ENCODE measurements at regions not wholly inside any gene's neighbourhood (a gene's known extent, or its start where the extent isn't known, plus 50 kb on each side); places are given as distances from the start of the nearest gene placed in this dataset.

- H3K36me3 ChIP-seq (ENCODE audit: control insufficient read depth in 1 of 2, insufficient read depth in 2 of 2, low read length in 2 of 2), result no peaks in the 10 kb centered on the region
- no peak overlapping the region for H3K14ac ChIP-seq (ENCODE audit: low read length)
- H3K9me3 ChIP-seq (ENCODE audit: insufficient read depth, low read depth, low read length), result no peaks in the 10 kb centered on the region
- H3K4me2 ChIP-seq (ENCODE audit: low read length), result no peak overlapping the region
- no peak overlapping the region for H3K4me3 ChIP-seq (ENCODE audit: low read depth, low read length)
- H4K91ac ChIP-seq (ENCODE audit: low read depth, low read length), result no peak overlapping the region
- H3K79me2 ChIP-seq (ENCODE audit: control insufficient read depth, insufficient read depth, low read length, poor library complexity), result no peaks in the 10 kb centered on the region
- H2BK5ac ChIP-seq (ENCODE audit: low read depth, low read length, poor library complexity), result no peak overlapping the region
- no peak overlapping the region for H3K23ac ChIP-seq (ENCODE audit: low read length)
- H4K12ac ChIP-seq (ENCODE audit: low read depth, low read length), result no peak overlapping the region
- no peak overlapping the region for H3K18ac ChIP-seq (ENCODE audit: low read length)
- WGBS (ENCODE audit: extremely low coverage, insufficient coverage, insufficient read length), result no CpG with 5 or more reads among the region's 2 CpGs
- H3K4ac ChIP-seq (ENCODE audit: low read depth, low read length), result no peak overlapping the region
- no peak overlapping the region for H4K8ac ChIP-seq (ENCODE audit: low read depth, low read length)
- H3K9ac ChIP-seq (ENCODE audit: low read length), result no peak overlapping the region
- no peak overlapping the region for H2AK5ac ChIP-seq (ENCODE audit: low read length)
- no peaks in the 10 kb centered on the region for H3K27me3 ChIP-seq (ENCODE audit: insufficient read depth, low read length)
- H2AFZ ChIP-seq (ENCODE audit: insufficient read depth, low read length, poor library complexity), result no peak overlapping the region
- H3K79me1 ChIP-seq (ENCODE audit: low read length), result no peaks in the 10 kb centered on the region
- no peak overlapping the region for H3K27ac ChIP-seq (ENCODE audit: low read depth, low read length)
- no peak for DNase-seq
- no peak overlapping the region for H2BK12ac ChIP-seq (ENCODE audit: low read length)
- no peaks in the 10 kb centered on the region for H3K4me1 ChIP-seq (ENCODE audit: control insufficient read depth in 1 of 2, insufficient read depth in 2 of 2, low read length in 2 of 2)
- no peak overlapping the region for H2BK120ac ChIP-seq (ENCODE audit: insufficient read depth, low read length, poor library complexity)
Measured at GRCh38 chr2:45123065-45123464, 113.8 kb upstream of the SIX2 start.

DNA sequence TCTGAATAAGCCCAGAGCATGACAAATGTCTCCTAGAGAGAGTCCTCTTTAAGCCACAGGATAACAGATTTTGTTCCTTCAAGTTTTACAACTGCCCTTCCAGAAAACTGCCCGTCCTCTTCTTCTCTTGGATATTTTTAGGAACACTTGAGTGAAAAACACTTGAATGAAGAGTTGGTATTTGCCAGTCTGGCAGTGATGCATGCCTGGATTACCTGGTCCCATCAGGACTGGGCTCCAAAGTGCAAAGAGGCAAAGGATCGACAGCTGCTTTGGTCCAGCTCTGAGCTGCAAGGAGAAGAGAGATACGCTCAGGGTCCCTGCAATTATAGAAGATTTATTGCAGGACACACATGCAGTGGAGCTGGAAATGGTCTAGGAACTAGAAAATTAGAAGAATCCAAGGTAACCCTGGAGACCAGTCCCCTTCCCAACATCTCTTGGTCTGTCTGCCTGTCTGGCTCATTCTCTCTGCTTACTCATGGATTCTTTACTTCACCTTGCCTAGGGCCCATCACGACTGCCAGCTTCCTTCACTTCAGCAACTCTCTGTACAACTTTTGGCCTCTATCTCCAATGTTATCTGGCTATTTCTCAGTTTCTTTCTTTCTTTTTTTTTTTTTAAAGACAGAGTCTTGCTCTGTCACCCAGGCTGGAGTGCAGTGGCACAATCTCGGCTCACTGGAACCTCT is 112.1 kb upstream of the SIX2 start:
- H3K4me1 ChIP-seq (ENCODE audit: control insufficient read depth in 1 of 2, insufficient read depth in 2 of 2, low read length in 2 of 2), result no peaks in the 10 kb centered on the region
- no peak overlapping the region for H3K23ac ChIP-seq (ENCODE audit: low read length)
- no peaks in the 10 kb centered on the region for H3K27me3 ChIP-seq (ENCODE audit: insufficient read depth, low read length)
- WGBS (ENCODE audit: extremely low coverage, insufficient coverage, insufficient read length), result no CpG with 5 or more reads among the region's 5 CpGs
- H3K4me2 ChIP-seq (ENCODE audit: low read length), result no peak overlapping the region
- H2BK5ac ChIP-seq (ENCODE audit: low read depth, low read length, poor library complexity), result no peak overlapping the region
- no peaks in the 10 kb centered on the region for H3K79me1 ChIP-seq (ENCODE audit: low read length)
- H3K4ac ChIP-seq (ENCODE audit: low read depth, low read length), result no peak overlapping the region
- no peaks in the 10 kb centered on the region for H3K79me2 ChIP-seq (ENCODE audit: control insufficient read depth, insufficient read depth, low read length, poor library complexity)
- H3K9me3 ChIP-seq (ENCODE audit: insufficient read depth, low read depth, low read length), result no peaks in the 10 kb centered on the region
- no peak overlapping the region for H3K27ac ChIP-seq (ENCODE audit: low read depth, low read length)
- H2BK12ac ChIP-seq (ENCODE audit: low read length), result no peak overlapping the region
- no peak overlapping the region for H3K14ac ChIP-seq (ENCODE audit: low read length)
- no peak overlapping the region for H4K12ac ChIP-seq (ENCODE audit: low read depth, low read length)
- no peak overlapping the region for H2AFZ ChIP-seq (ENCODE audit: insufficient read depth, low read length, poor library complexity)
- no peak overlapping the region for H2AK5ac ChIP-seq (ENCODE audit: low read length)
- no peak overlapping the region for H3K4me3 ChIP-seq (ENCODE audit: low read depth, low read length)
- no peak overlapping the region for H3K9ac ChIP-seq (ENCODE audit: low read length)
- no peaks in the 10 kb centered on the region for H3K36me3 ChIP-seq (ENCODE audit: control insufficient read depth in 1 of 2, insufficient read depth in 2 of 2, low read length in 2 of 2)
- H2BK120ac ChIP-seq (ENCODE audit: insufficient read depth, low read length, poor library complexity), result no peak overlapping the region
- no peak overlapping the region for H3K18ac ChIP-seq (ENCODE audit: low read length)
- no peak overlapping the region for H4K91ac ChIP-seq (ENCODE audit: low read depth, low read length)
- no peak for DNase-seq
- H4K8ac ChIP-seq (ENCODE audit: low read depth, low read length), result no peak overlapping the region

DNA sequence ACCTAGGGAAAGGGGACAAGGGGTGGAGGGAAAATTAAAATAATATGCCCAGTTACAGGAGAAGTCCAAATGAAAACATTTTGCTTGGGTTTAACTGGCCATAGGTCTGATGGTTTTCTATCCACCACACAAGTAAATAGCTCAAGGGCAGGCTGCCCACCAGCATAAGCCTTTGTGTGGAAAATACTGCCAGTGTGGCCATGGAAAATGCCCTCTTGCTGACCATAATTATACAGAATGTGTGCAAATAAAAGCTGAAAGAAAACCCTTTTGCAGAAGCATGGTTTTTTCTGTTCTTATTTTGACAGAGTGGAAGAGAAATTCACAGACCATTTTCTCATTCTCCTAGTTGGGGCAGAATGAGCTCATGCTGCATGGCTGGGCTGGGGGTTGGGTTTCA is 111.3 kb upstream of the SIX2 start:
- Histone ChIP-seq H4K91ac (ENCODE audit: low read depth, low read length) (no peak overlapping the region), H2AFZ (ENCODE audit: insufficient read depth, low read length, poor library complexity) (no peak overlapping the region), H3K9ac (ENCODE audit: low read length) (no peak overlapping the region), H3K79me1 (ENCODE audit: low read length) (no peaks in the 10 kb centered on the region), H3K4me2 (ENCODE audit: low read length) (no peak overlapping the region), H3K4me3 (ENCODE audit: low read depth, low read length) (no peak overlapping the region), H3K4me1 (ENCODE audit: control insufficient read depth in 1 of 2, insufficient read depth in 2 of 2, low read length in 2 of 2) (no peaks in the 10 kb centered on the region), H3K23ac (ENCODE audit: low read length) (no peak overlapping the region), H3K27ac (ENCODE audit: low read depth, low read length) (no peak overlapping the region), H4K12ac (ENCODE audit: low read depth, low read length) (no peak overlapping the region), H3K14ac (ENCODE audit: low read length) (no peak overlapping the region), H3K79me2 (ENCODE audit: control insufficient read depth, insufficient read depth, low read length, poor library complexity) (no peaks in the 10 kb centered on the region), H2AK5ac (ENCODE audit: low read length) (no peak overlapping the region), H4K8ac (ENCODE audit: low read depth, low read length) (no peak overlapping the region), H3K36me3 (ENCODE audit: control insufficient read depth in 1 of 2, insufficient read depth in 2 of 2, low read length in 2 of 2) (no peaks in the 10 kb centered on the region), H3K4ac (ENCODE audit: low read depth, low read length) (no peak overlapping the region), H3K18ac (ENCODE audit: low read length) (no peak overlapping the region), H2BK12ac (ENCODE audit: low read length) (no peak overlapping the region), H2BK5ac (ENCODE audit: low read depth, low read length, poor library complexity) (no peak overlapping the region), H3K27me3 (ENCODE audit: insufficient read depth, low read length) (no peaks in the 10 kb centered on the region), H2BK120ac (ENCODE audit: insufficient read depth, low read length, poor library complexity) (no peak overlapping the region), H3K9me3 (ENCODE audit: insufficient read depth, low read depth, low read length) (no peaks in the 10 kb centered on the region)
- DNase-seq, result no peak

- Histone ChIP-seq H3K18ac (ENCODE audit: low read length) (no peak overlapping the region), H2BK5ac (ENCODE audit: low read depth, low read length, poor library complexity) (no peak overlapping the region), H4K12ac (ENCODE audit: low read depth, low read length) (no peak overlapping the region), H2AK5ac (ENCODE audit: low read length) (no peak overlapping the region), H3K4ac (ENCODE audit: low read depth, low read length) (no peak overlapping the region), H4K91ac (ENCODE audit: low read depth, low read length) (no peak overlapping the region), H3K79me2 (ENCODE audit: control insufficient read depth, insufficient read depth, low read length, poor library complexity) (no peaks in the 10 kb centered on the region), H2BK120ac (ENCODE audit: insufficient read depth, low read length, poor library complexity) (no peak overlapping the region), H3K36me3 (ENCODE audit: control insufficient read depth in 1 of 2, insufficient read depth in 2 of 2, low read length in 2 of 2) (no peaks in the 10 kb centered on the region), H2AFZ (ENCODE audit: insufficient read depth, low read length, poor library complexity) (no peak overlapping the region), H3K23ac (ENCODE audit: low read length) (no peak overlapping the region), H4K8ac (ENCODE audit: low read depth, low read length) (no peak overlapping the region), H3K9me3 (ENCODE audit: insufficient read depth, low read depth, low read length) (no peaks in the 10 kb centered on the region), H3K9ac (ENCODE audit: low read length) (no peak overlapping the region), H3K14ac (ENCODE audit: low read length) (no peak overlapping the region), H3K4me1 (ENCODE audit: control insufficient read depth in 1 of 2, insufficient read depth in 2 of 2, low read length in 2 of 2) (no peaks in the 10 kb centered on the region), H3K27me3 (ENCODE audit: insufficient read depth, low read length) (no peaks in the 10 kb centered on the region), H3K4me3 (ENCODE audit: low read depth, low read length) (no peak overlapping the region), H3K4me2 (ENCODE audit: low read length) (no peak overlapping the region), H3K79me1 (ENCODE audit: low read length) (no peaks in the 10 kb centered on the region), H2BK12ac (ENCODE audit: low read length) (no peak overlapping the region), H3K27ac (ENCODE audit: low read depth, low read length) (no peak overlapping the region)
- DNase-seq, result peak; percentile 8 to 49
- WGBS (ENCODE audit: extremely low coverage, insufficient coverage, insufficient read length), result no CpG with 5 or more reads among the region's 2 CpGs
Measured at GRCh38 chr2:45119855-45120254, 110.6 kb upstream of the SIX2 start.

Data from trophoblast cell (in vitro differentiated cells and primary cell).